ENCODE measurements at regions not wholly inside any gene's neighbourhood (a gene's known extent, or its start where the extent isn't known, plus 50 kb on each side); places are given as distances from the start of the nearest gene placed in this dataset.

GRCh38 chr12:85568395-85569103, 267.7 kb downstream of the RASSF9 start:
- TF ChIP-seq CTCF (IDR thresholded peaks at IDR 0.05) (no peak), POLR2A (IDR thresholded peaks at IDR 0.05) (no peak)
